Trophoblast cell (in vitro differentiated cells and primary cell): ENCODE measurements at regions not wholly inside any gene's neighbourhood (a gene's known extent, or its start where the extent isn't known, plus 50 kb on each side); places are given as distances from the start of the nearest gene placed in this dataset.

Experiments
- DNase-seq, 2 donors: peaks; one replicate each; pipeline ENCODE4 v3.0.0-alpha.2; 2016
- H2AFZ ChIP-seq: 2 replicates; pipeline ENCODE4 v1.6.1; 2013; ENCODE audit warnings: low read length, moderate library complexity, mild to moderate bottlenecking; ENCODE audit not compliant: insufficient read depth, poor library complexity
- H2AK5ac ChIP-seq: 2 replicates; pipeline ENCODE4 v1.6.1; 2013; ENCODE audit warnings: mild to moderate bottlenecking, low read length
- H2BK120ac ChIP-seq: 2 replicates; pipeline ENCODE4 v1.6.1; 2013; ENCODE audit warnings: low read length, mild to moderate bottlenecking, moderate library complexity; ENCODE audit not compliant: insufficient read depth, poor library complexity
- H2BK12ac ChIP-seq: 2 replicates; pipeline ENCODE4 v1.6.1; 2013; ENCODE audit warnings: mild to moderate bottlenecking, low read length, moderate library complexity
- H2BK5ac ChIP-seq: 2 replicates; pipeline ENCODE4 v1.6.1; 2013; ENCODE audit warnings: low read length, low read depth, moderate library complexity, mild to moderate bottlenecking; ENCODE audit not compliant: poor library complexity
- H3K14ac ChIP-seq: 2 replicates; pipeline ENCODE4 v1.6.1; 2013; ENCODE audit warnings: mild to moderate bottlenecking, low read length
- H3K18ac ChIP-seq: 2 replicates; pipeline ENCODE4 v1.6.1; 2013; ENCODE audit warnings: mild to moderate bottlenecking, low read length
- H3K23ac ChIP-seq: 2 replicates; pipeline ENCODE4 v1.6.1; 2013; ENCODE audit warnings: low read length
- H3K27ac ChIP-seq: 2 replicates; pipeline ENCODE4 v1.5.1; 2013; ENCODE audit warnings: low read depth, mild to moderate bottlenecking, inconsistent platforms, low read length, moderate library complexity
- H3K27me3 ChIP-seq: 2 replicates; pipeline ENCODE4 v1.6.1; 2013; ENCODE audit warnings: inconsistent platforms, mild to moderate bottlenecking, low read length, moderate library complexity; ENCODE audit not compliant: insufficient read depth
- H3K36me3 ChIP-seq, 2 experiments: 1 replicate in 1 of 2; 2 replicates in 1 of 2; pipeline ENCODE4 v1.6.1; 2013; ENCODE audit warnings: low read length in 2 of 2, mild to moderate bottlenecking in 2 of 2, moderate library complexity in 1 of 2; ENCODE audit not compliant: insufficient read depth in 2 of 2, control insufficient read depth in 1 of 2
- H3K4ac ChIP-seq: 2 replicates; pipeline ENCODE4 v1.6.1; 2013; ENCODE audit warnings: low read depth, mild to moderate bottlenecking, low read length, moderate library complexity
- H3K4me1 ChIP-seq, 2 experiments: 1 replicate in 1 of 2; 2 replicates in 1 of 2; pipeline ENCODE4 v1.6.1; 2013; ENCODE audit warnings: low read length in 2 of 2, mild to moderate bottlenecking in 2 of 2, moderate library complexity in 1 of 2; ENCODE audit not compliant: insufficient read depth in 2 of 2, control insufficient read depth in 1 of 2
- H3K4me2 ChIP-seq: 2 replicates; pipeline ENCODE4 v1.6.1; 2013; ENCODE audit warnings: inconsistent platforms, mild to moderate bottlenecking, low read length, moderate library complexity
- H3K4me3 ChIP-seq: 2 replicates; pipeline ENCODE4 v1.5.1; 2013; ENCODE audit warnings: mild to moderate bottlenecking, low read depth, low read length, inconsistent platforms
- H3K79me1 ChIP-seq: one replicate; pipeline ENCODE4 v1.6.1; 2013; ENCODE audit warnings: low read length
- H3K79me2 ChIP-seq: 2 replicates; pipeline ENCODE4 v1.6.1; 2013; ENCODE audit warnings: low read length, mild to moderate bottlenecking; ENCODE audit not compliant: control insufficient read depth, insufficient read depth, poor library complexity
- H3K9ac ChIP-seq: 2 replicates; pipeline ENCODE4 v1.6.1; 2013; ENCODE audit warnings: mild to moderate bottlenecking, low read length
- H3K9me3 ChIP-seq: 2 replicates; pipeline ENCODE4 v1.6.1; 2013; ENCODE audit warnings: low read depth, mild to moderate bottlenecking, control low read depth, inconsistent platforms, low read length; ENCODE audit not compliant: insufficient read depth
- H4K12ac ChIP-seq: 2 replicates; pipeline ENCODE4 v1.6.1; 2013; ENCODE audit warnings: low read depth, mild to moderate bottlenecking, low read length, moderate library complexity
- H4K8ac ChIP-seq: 2 replicates; pipeline ENCODE4 v1.6.1; 2013; ENCODE audit warnings: low read depth, mild to moderate bottlenecking, low read length, moderate library complexity
- H4K91ac ChIP-seq: one replicate; pipeline ENCODE4 v1.6.1; 2013; ENCODE audit warnings: low read depth, mild to moderate bottlenecking, low read length, moderate library complexity
- WGBS: extraction: QIAGEN DNeasy Blood & Tissue Kit; methylation state at CpG from one replicate; pipeline ENCODE4 v1.1.7; 2013; ENCODE audit warnings: missing lambda C conversion rate; ENCODE audit not compliant: insufficient read length, insufficient coverage; ENCODE audit errors: extremely low coverage; 5-methylcytosine and 5-hydroxymethylcytosine counted together

GRCh38 chr22:48493733-48494132 is 1333.9 kb downstream of the BRD1 start:
- no peak overlapping the region for H2BK120ac ChIP-seq
- no peak overlapping the region for H2AK5ac ChIP-seq
- WGBS: no CpG with 5 or more reads among the region's 6 CpGs
- no peak overlapping the region for H2BK12ac ChIP-seq
- no peak overlapping the region for H4K91ac ChIP-seq
- H3K79me2 ChIP-seq: no peaks in the 10 kb centered on the region
- H3K27ac ChIP-seq: no peak overlapping the region
- no peak overlapping the region for H3K9ac ChIP-seq
- peaks cover 28% of the 10 kb centered on the region for H3K27me3 ChIP-seq
- no peak overlapping the region for H3K18ac ChIP-seq
- H3K4me2 ChIP-seq: no peak overlapping the region
- peaks cover 6% of the 10 kb centered on the region for H3K9me3 ChIP-seq
- no peaks in the 10 kb centered on the region for H3K36me3 ChIP-seq
- H2AFZ ChIP-seq: no peak overlapping the region
- H3K14ac ChIP-seq: no peak overlapping the region
- H3K4me1 ChIP-seq: peaks cover 0 to 6% of the 10 kb centered on the region in 2 experiments
- H2BK5ac ChIP-seq: no peak overlapping the region
- H4K8ac ChIP-seq: no peak overlapping the region
- no peak overlapping the region for H3K4me3 ChIP-seq
- no peaks in the 10 kb centered on the region for H3K79me1 ChIP-seq
- H3K4ac ChIP-seq: no peak overlapping the region
- no peak for DNase-seq
- no peak overlapping the region for H4K12ac ChIP-seq
- H3K23ac ChIP-seq: no peak overlapping the region

GRCh38 chr22:48492366-48493320 is 1335.0 kb downstream of the BRD1 start:
- H3K27ac ChIP-seq: no peak overlapping the region
- H3K4me1 ChIP-seq: peaks cover 0 to 6% of the 10 kb centered on the region in 2 experiments
- no peak overlapping the region for H3K18ac ChIP-seq
- H3K79me2 ChIP-seq: no peaks in the 10 kb centered on the region
- no peak overlapping the region for H4K8ac ChIP-seq
- H3K23ac ChIP-seq: no peak overlapping the region
- no peaks in the 10 kb centered on the region for H3K36me3 ChIP-seq
- H4K91ac ChIP-seq: no peak overlapping the region
- no peak overlapping the region for H2BK5ac ChIP-seq
- no peak overlapping the region for H3K14ac ChIP-seq
- no peak overlapping the region for H2BK120ac ChIP-seq
- WGBS: no CpG with 5 or more reads among the region's 19 CpGs
- H4K12ac ChIP-seq: no peak overlapping the region
- no peak overlapping the region for H3K4me3 ChIP-seq
- no peak overlapping the region for H2AFZ ChIP-seq
- no peak overlapping the region for H2AK5ac ChIP-seq
- H3K27me3 ChIP-seq: peaks cover 35% of the 10 kb centered on the region
- H3K4ac ChIP-seq: no peak overlapping the region
- DNase-seq: peak; percentile 17 to 53
- no peak overlapping the region for H3K4me2 ChIP-seq
- no peak overlapping the region for H3K9ac ChIP-seq
- H3K79me1 ChIP-seq: no peaks in the 10 kb centered on the region
- no peak overlapping the region for H2BK12ac ChIP-seq
- H3K9me3 ChIP-seq: peaks cover 9% of the 10 kb centered on the region

DNA sequence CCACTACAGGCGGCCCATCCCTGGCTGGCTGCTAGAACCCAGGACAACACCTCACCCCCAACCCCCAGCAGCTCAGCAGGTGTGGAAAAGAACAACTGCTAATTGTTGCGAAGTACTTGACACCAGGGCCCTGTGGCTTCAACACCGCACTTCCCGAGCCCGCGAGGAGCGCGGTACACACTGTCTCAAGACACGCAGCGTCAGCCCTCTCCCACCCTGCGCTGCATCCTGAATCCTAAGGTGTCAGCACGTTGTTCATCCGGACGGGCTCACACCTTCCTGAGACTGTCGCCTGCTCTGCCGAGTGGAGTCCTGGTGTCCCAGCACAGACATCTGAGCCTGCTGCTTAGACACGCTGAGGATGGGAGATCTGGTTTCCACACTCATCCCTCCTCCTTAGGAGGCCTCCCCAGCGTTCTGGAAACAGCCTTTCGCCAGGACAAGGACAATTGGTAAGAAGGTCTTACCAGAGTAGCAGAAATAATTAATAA is 1336.2 kb downstream of the BRD1 start:
- H3K36me3 ChIP-seq: no peaks in the 10 kb centered on the region
- H2AK5ac ChIP-seq: no peak overlapping the region
- H3K9ac ChIP-seq: no peak overlapping the region
- H4K8ac ChIP-seq: no peak overlapping the region
- H2BK120ac ChIP-seq: no peak overlapping the region
- no peak overlapping the region for H3K14ac ChIP-seq
- no peak overlapping the region for H3K4me2 ChIP-seq
- H3K4me1 ChIP-seq: peaks cover 0 to 6% of the 10 kb centered on the region in 2 experiments
- H3K4ac ChIP-seq: no peak overlapping the region
- DNase-seq: no peak
- H2AFZ ChIP-seq: no peak overlapping the region
- H3K79me2 ChIP-seq: no peaks in the 10 kb centered on the region
- no peak overlapping the region for H3K4me3 ChIP-seq
- WGBS: no CpG with 5 or more reads among the region's 19 CpGs
- no peak overlapping the region for H2BK12ac ChIP-seq
- peaks cover 35% of the 10 kb centered on the region for H3K27me3 ChIP-seq
- no peak overlapping the region for H4K12ac ChIP-seq
- H3K27ac ChIP-seq: no peak overlapping the region
- no peak overlapping the region for H4K91ac ChIP-seq
- no peaks in the 10 kb centered on the region for H3K79me1 ChIP-seq
- no peak overlapping the region for H3K23ac ChIP-seq
- no peak overlapping the region for H2BK5ac ChIP-seq
- no peak overlapping the region for H3K18ac ChIP-seq
- H3K9me3 ChIP-seq: peaks cover 9% of the 10 kb centered on the region

DNA sequence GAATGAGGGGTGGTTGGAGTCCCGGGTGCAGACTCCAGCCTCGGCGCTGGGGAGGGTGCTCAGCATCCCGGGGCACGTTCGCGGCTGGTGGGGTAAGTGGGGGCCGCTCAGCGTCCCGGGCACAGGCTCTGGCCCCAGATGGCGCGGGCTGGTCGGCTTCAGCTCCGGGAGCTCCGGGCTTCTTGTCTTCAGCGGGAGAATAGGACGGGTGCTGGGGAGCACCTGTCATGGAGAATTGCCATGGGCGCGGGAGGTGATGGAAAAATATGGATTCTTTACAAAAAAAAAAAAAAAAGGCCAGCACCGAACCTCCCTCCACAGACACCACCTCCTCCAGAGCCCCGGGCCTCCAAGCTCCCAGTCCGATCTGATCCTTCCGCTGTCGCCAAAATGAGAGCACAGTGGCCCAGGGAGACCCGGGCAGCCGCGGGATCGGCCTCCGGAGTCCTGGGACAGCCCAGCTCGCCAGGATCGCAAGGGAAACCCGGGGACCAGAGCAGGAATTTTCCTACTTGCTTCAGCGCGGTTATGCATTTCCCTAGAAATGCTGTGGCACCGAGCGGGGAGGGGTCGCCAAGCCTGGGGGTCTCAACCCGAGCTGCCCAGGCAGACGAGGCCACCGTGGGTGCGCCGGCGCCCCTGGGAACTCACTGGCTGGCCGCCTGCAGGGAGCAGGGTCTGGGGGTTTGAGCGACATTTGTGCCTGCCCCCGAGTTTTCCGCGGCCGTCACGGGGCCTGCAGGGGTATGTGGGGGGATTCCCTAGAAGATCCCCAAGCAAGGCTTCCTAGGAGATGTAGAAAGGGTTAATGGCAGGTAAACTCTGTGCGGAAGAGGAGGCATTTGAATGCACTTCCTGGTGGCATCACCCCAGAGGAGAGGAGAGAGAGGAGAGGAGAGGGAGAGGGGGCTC is 1336.9 kb downstream of the BRD1 start:
- no peak overlapping the region for H4K12ac ChIP-seq
- peaks cover 35% of the 10 kb centered on the region for H3K27me3 ChIP-seq
- no CpG with 5 or more reads among the region's 51 CpGs for WGBS
- H3K9ac ChIP-seq: no peak overlapping the region
- no peak for DNase-seq
- H3K79me2 ChIP-seq: no peaks in the 10 kb centered on the region
- no peak overlapping the region for H2BK120ac ChIP-seq
- H3K27ac ChIP-seq: no peak overlapping the region
- H3K36me3 ChIP-seq: no peaks in the 10 kb centered on the region
- H3K14ac ChIP-seq: no peak overlapping the region
- no peak overlapping the region for H2AK5ac ChIP-seq
- no peak overlapping the region for H2BK5ac ChIP-seq
- H2AFZ ChIP-seq: no peak overlapping the region
- H3K18ac ChIP-seq: no peak overlapping the region
- H3K4me1 ChIP-seq: peaks cover 0 to 6% of the 10 kb centered on the region in 2 experiments
- no peaks in the 10 kb centered on the region for H3K79me1 ChIP-seq
- H3K4me2 ChIP-seq: peak overlapping the region; percentile 93
- no peak overlapping the region for H4K91ac ChIP-seq
- H4K8ac ChIP-seq: no peak overlapping the region
- peaks cover 9% of the 10 kb centered on the region for H3K9me3 ChIP-seq
- no peak overlapping the region for H3K23ac ChIP-seq
- H2BK12ac ChIP-seq: no peak overlapping the region
- no peak overlapping the region for H3K4me3 ChIP-seq
- no peak overlapping the region for H3K4ac ChIP-seq
